ENCODE measurements at regions not wholly inside any gene's neighbourhood (a gene's known extent, or its start where the extent isn't known, plus 50 kb on each side); places are given as distances from the start of the nearest gene placed in this dataset.

DNA sequence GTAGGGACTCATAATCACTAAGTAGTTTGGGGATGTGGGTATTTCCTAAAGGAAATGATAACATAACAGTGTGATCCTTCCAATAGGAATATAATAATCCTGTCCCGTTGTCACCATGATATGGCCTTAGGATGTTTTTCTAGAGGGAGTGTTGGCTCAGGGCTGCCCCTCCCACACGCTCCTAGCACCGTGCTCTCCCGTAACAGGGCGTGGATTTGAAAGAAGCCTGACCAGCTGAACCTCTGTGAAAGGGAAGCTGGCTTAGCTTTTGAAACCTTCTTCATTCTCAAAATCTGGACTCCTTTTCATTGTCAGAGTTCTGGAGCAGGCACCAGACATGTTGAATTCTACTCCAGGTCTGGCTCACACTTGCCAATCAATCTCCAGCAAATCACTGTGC, 103.4 kb upstream of the SASH1 start:
- no peak for TF ChIP-seq GATA1 (IDR thresholded peaks at IDR 0.05; ENCODE audit: low read depth, low read length)
- TF ChIP-seq POLR2A (IDR thresholded peaks at IDR 0.05; ENCODE audit: low read length): no peak
- no peak for DNase-seq

DNA sequence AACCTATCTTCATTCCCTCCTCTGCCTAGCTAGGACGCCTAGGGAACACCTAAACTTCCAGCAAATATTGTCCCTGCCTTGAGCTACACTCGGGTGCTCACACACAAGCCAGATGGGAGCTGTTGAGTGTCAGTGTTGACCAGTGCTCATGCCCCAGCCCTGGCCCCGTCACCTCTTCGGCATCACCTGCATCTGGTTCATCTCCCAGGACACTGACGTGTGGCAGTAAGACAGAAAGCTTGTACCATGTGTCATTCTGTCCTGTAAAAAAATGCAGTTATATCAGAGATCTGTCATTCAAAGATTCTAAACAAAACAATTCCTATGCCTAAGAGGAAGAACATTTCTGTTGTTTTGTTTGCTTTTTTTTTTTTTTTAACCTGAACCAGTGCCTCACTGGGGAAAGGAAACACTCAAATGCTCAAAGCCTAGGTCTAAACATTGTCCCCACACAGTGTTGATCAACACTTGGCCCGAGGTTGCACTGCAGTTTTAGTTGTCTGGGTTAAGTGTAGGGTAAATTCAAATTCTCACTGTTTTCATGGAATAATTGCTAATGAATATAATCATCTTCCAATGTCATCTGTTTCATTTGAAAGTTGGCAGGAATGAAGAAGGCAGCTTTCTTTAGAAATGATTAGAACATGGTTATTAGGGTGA, 102.7 kb upstream of the SASH1 start:
- no peak for TF ChIP-seq POLR2A (IDR thresholded peaks at IDR 0.05; ENCODE audit: low read length)
- TF ChIP-seq GATA1 (IDR thresholded peaks at IDR 0.05; ENCODE audit: low read depth, low read length): no peak
- DNase-seq: no peak

DNA sequence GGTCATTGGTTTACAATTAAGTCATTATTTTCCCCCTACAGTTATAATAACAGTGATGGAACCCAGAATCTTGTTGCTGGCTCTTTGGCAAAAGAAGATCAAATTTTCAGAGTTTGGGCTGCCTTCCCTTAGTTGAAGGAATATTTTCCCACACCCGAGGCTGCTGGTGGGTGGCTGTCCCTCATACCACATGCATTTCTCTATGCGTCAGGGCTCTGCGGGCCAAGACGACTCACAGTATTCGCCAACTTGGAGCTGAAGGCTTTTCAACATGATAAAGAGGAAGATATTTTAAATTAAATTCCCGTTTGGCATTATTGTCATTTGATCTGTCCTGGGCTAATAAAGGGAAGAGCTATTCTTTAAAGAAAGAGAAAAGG, 102.2 kb upstream of the SASH1 start:
- no peak for DNase-seq
- no peak for TF ChIP-seq POLR2A (IDR thresholded peaks at IDR 0.05; ENCODE audit: low read length)
- no peak for TF ChIP-seq GATA1 (IDR thresholded peaks at IDR 0.05; ENCODE audit: low read depth, low read length)

DNA sequence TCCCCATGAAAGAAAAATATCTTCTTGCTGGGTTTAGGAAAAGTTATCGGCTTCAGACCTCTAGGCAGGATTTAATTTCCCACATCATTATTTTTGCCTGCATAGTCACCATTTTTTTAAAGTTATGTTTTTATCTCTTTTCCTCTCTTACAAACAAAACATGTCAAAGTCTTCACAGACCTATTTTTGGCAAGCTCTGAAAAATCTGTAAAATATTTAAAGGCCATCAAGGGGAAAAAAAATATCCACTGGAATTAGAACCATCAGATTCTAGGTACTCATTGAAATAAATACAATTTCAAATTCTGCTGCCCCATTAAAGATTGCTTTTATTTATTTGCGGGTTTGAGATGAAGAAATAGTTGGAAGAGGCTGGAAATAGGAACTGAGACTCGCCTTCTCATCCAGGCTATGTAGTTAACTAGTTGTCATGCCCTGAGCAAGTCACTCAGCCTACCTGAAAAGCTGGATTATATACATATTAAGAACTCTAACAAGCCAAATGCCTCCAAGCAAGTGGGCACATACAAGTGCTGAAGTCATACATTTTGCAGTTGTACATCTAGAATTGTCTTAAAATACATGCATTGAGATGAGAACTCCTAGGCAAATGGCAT, 101.7 kb upstream of the SASH1 start:
- DNase-seq: no peak
- TF ChIP-seq GATA1 (IDR thresholded peaks at IDR 0.05; ENCODE audit: low read depth, low read length) (no peak), POLR2A (IDR thresholded peaks at IDR 0.05; ENCODE audit: low read length) (no peak)

DNA sequence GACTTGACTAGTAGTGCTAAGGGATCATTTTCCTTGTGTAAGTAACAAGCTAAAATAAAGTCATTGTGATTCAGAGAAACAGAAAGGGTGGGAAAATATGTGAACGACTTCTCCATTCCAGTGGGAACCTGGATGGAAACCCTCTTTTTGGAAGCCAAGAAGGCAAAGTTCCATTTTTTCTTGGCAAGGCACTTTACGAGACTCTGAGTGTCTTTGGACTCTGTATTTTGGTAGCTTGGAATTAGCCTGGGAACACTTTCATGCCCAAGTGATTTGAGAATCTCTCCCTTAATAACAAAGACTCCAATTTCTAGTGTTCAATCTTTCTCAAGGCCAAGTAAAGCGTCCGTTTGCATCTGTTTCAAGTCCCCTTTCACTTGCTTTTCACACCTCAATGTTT, 100.5 kb upstream of the SASH1 start:
- TF ChIP-seq POLR2A (IDR thresholded peaks at IDR 0.05; ENCODE audit: low read length) (no peak), GATA1 (IDR thresholded peaks at IDR 0.05; ENCODE audit: low read depth, low read length) (no peak)
- DNase-seq: no peak

DNA sequence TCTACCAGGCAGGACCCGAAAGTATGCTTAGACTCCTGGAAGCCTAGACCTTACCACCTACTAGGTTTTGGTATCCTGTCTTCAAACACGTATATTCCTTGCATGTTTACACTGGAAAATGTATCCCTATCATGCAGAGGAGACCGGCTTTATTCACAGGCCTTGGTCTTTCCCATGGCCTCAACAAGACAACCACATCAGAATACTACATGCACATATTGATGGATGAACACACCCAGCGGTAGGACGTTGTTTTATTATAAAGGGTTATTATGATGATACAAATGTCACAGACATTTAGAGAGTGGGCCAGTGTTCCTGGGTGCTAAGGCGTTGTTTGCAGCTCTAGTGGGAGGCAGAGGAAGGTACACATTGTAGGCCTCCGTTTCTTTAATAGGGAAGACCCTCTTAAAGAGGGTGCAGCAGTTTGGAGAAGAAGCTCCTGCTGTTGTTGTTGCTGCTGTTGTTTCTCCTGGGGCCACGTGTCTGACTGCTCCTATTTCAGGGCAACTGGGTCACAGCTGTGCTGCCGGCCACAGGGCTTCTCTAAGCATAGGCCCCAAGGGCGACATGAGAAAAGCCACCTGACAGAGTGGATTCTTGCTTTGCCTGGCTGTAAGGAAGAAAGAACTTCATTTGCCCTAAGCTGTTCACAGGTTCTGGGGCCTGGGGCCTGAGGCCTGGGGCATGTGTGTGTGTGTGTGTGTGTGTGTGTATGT, 98.3 kb upstream of the SASH1 start:
- no peak for DNase-seq
- TF ChIP-seq GATA1 (IDR thresholded peaks at IDR 0.05; ENCODE audit: low read depth, low read length): no peak

DNA sequence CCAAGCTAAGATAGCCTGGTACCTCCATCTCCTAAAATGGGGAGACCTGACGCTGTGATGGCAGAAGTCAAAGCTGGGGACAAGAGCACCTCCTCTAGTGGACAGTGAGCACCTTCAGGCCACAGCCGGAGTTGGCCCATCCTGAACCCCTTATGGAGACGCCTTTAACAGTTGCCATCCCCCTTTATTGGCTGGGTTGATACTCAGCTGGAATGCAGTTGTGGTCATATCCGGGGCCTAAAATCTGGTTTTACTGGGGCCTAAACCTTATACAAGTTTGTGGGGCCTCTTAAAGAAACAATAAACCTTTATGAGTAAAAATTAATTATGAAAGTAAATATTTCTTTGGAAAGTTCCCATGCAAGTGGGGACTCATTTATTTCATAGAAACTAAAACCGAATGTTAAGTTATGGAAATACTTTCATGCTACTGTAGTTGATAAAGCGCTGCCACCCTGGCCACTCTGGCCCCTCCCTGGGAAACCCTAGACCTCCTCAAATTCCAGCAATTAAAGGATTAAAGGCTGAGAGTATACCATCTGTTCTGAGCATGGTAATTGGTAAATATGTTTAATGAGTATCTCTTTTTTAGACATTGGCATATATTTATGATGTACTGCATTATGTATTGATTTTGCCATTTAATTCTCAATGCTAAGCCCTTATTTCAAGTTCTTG, 95.1 kb upstream of the SASH1 start:
- DNase-seq: no peak
- TF ChIP-seq GATA1 (IDR thresholded peaks at IDR 0.05; ENCODE audit: low read depth, low read length): no peak
- TF ChIP-seq POLR2A (IDR thresholded peaks at IDR 0.05; ENCODE audit: low read length): no peak

DNA sequence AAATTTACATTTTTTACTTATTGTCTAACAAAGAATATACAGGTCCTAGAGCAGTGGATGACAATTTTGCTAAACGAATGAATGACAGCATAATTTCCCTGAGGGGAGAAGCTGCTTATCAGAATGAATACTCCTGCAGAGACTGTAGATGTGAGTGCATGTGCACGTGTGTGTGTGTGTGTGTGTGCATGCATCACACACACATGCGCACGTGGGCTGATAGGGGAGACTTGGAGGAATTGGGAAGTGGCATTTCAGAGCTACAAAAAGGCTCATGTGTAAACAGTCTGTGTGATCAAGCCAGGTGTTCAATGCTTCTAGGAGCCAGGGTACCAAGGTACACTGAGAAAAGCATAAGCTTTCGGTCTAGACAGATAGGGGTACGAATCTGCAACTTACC, 93.5 kb upstream of the SASH1 start:
- no peak for DNase-seq

DNA sequence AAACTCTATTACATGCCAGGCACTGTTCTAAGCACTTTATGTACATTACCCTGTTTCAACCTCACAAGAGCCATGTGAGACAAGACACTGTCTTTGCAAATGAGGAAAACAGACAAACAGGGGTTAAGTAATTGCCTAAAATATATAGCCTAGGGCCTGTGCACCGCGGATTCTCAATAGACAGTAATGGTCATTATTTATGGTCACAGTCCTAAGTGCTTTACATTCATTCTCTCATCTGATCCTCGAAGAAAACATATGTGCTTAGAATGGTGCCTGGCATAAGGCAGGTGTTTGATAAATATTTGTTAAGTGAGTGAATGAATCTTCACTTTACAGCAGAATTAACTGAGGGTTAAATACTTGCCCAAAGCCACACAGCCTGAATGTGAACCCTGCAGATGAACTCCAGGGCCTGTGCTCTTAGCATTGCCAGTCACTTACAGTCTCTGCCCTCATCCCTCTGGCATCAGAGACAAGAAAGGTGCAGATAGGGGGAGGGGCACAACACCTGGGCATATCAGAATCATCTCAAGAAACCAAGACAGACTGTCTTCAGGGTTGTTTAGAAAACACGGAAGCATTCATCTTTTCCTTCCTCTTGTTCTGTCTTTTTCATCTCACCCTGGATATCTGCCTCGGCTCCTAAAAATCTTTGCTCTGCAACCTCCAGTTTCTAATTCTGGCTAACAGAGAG, 92.8 kb upstream of the SASH1 start:
- DNase-seq: no peak
- TF ChIP-seq POLR2A (IDR thresholded peaks at IDR 0.05; ENCODE audit: low read length) (no peak), GATA1 (IDR thresholded peaks at IDR 0.05; ENCODE audit: low read depth, low read length) (no peak)

More for the DNA sequence above, 93.5 kb upstream of the SASH1 start:
- TF ChIP-seq GATA1 (IDR thresholded peaks at IDR 0.05; ENCODE audit: low read depth, low read length) (no peak), POLR2A (IDR thresholded peaks at IDR 0.05; ENCODE audit: low read length) (no peak)

DNA sequence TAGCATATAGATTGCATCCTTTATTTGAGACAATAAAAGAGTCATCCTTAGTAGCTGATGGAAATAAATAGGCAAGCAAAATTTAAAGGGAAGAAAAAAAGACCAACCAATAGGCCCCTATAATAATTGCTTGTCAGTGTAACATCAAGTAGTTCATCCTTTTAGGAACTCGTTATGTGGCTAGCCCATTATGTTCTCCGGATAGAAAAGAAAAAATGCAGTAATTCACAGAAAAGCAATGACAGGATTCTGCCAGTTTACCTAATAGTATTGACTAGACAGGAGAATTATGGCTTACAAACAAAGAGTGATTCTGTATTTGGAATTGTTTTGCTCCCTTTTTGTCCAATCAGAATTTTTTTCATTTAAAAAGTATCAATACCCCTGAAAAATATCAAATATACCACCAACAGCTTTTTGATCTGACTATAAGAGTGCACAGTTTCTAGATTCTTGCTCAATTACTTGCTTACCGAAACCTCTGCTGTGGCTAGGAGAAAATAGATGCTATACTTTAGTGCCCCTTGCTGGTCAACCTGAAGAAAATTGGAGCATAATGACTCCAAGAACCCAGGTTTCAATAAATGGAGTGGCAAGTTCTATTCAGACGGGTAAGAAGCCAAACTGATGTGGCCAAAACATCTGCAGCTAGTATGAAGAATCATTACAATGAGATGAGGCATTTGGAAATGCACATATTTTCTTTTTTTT, 91.5 kb upstream of the SASH1 start:
- peak in 1 of 2 experiments; percentile 5 for DNase-seq
- TF ChIP-seq POLR2A (IDR thresholded peaks at IDR 0.05; ENCODE audit: low read length): no peak
- no peak for TF ChIP-seq GATA1 (IDR thresholded peaks at IDR 0.05; ENCODE audit: low read depth, low read length)

DNA sequence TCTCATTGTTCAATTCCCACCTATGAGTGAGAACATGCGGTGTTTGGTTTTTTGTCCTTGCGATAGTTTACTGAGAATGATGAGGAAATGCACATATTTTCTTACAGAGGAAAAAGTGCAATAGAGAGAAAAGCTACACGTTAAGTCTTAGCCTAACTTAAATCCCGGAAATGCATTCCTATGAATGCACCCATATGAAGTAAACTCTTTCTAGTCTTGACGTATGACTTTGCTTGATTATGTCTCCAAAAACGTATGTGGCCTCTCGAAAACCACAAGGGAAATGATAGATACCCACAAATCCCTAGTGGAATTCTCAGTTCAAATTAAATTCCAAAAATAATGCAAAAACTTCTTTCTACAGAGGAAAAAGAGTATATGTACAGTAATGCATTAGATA, 90.7 kb upstream of the SASH1 start:
- no peak for DNase-seq
- TF ChIP-seq GATA1 (IDR thresholded peaks at IDR 0.05; ENCODE audit: low read depth, low read length): no peak
- TF ChIP-seq POLR2A (IDR thresholded peaks at IDR 0.05; ENCODE audit: low read length): no peak

DNA sequence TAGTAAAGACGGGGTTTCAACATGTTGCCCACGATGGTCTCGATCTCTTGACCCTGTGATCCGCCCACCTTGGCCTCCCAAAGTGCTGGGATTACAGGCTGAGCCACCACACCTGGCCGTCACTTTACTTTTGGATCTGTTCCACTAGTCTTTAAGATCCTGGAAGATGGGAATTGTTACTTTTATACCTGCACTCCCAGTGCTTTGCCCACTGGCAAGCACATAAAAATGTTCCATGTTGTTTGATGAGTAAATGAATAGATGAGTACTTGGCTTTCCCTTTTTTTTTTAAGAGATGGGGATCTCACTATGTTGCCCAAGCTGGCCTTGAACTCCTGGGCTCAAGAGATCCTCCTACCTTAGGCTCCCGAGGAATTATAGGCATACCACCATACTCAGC, 84.8 kb upstream of the SASH1 start:
- no peak for TF ChIP-seq POLR2A (IDR thresholded peaks at IDR 0.05; ENCODE audit: low read length)
- TF ChIP-seq GATA1 (IDR thresholded peaks at IDR 0.05; ENCODE audit: low read depth, low read length): no peak
- DNase-seq: no peak

DNA sequence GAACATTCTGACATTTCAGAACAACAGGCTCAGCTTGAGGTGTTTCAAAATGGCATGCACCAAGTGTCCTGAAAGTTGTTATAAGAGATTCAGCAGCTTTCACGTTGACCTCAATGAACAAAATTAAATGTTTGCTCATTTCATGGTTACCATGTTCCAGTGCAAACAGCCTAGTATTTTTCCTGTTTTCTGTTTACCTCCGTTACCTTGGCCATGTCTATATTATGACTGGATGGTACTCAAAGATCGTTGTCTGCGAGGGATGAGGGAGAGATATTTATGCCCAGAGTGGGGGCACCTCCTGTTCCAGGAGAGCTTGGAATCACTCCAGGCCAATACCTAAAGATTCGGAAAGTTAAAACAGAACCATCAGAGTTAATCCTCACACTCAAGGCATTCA, 83.8 kb upstream of the SASH1 start:
- no peak for DNase-seq
- TF ChIP-seq GATA1 (IDR thresholded peaks at IDR 0.05; ENCODE audit: low read depth, low read length) (no peak), POLR2A (IDR thresholded peaks at IDR 0.05; ENCODE audit: low read length) (no peak)
